Peyer's patch (tissue), 4 donors: ENCODE measurements at regions not wholly inside any gene's neighbourhood (a gene's known extent, or its start where the extent isn't known, plus 50 kb on each side); places are given as distances from the start of the nearest gene placed in this dataset.

Experiments
- CTCF ChIP-seq, 6 experiments: fragments of 450-650 bp in 4 of 6; fragments of 200-600 bp in 2 of 6; sonication (generic) in 1 of 6; IDR thresholded peaks; one replicate each; pipeline ENCODE4 v1.5.1; 2017 to 2019; ENCODE audit warnings: antibody characterized with exemption in 6 of 6, mild to moderate bottlenecking in 3 of 6, moderate library complexity in 1 of 6
- POLR2A ChIP-seq, 2 donors: fragments of 450-650 bp; IDR thresholded peaks; one replicate each; pipeline ENCODE4 v1.5.1; 2017; ENCODE audit warnings: antibody characterized with exemption in 2 of 2, mild to moderate bottlenecking in 2 of 2, moderate library complexity in 2 of 2

- TF ChIP-seq CTCF (IDR thresholded peaks at IDR 0.05) (no peak), POLR2A (IDR thresholded peaks at IDR 0.05) (no peak)
Measured at GRCh38 chr10:22479419-22479818, 134.1 kb downstream of the SPAG6 start.
